HCT116 (cell line): ENCODE measurements at regions not wholly inside any gene's neighbourhood (a gene's known extent, or its start where the extent isn't known, plus 50 kb on each side); places are given as distances from the start of the nearest gene placed in this dataset.

ENCODE experiments used
- ATAC-seq: fragments of 200-7000 bp; cut with Tn5 transposase; 2 replicates; pipeline ENCODE4 v1.9.1; 2020; ENCODE audit warnings: mild to moderate bottlenecking, moderate library complexity
- BruUV-seq: library from RNA; stranded (reverse); fragments of 400-500 nt; replicated peaks from 2 replicates; lab custom pipeline; 2021; lab: Mats Ljungman, UMichigan
- CTCF ChIA-PET: fragments of 300-600 bp; sonication (Branson Sonifier 250); formaldehyde crosslinking; loops from one replicate; lab custom pipeline; 2021; ENCODE audit warnings: antibody characterized with exemption; lab: Charles Lee
- POLR2A ChIA-PET: fragments of 300-600, 350-600 bp; sonication (Branson Sonifier 250); formaldehyde crosslinking; loops from one replicate; lab custom pipeline; 2021; ENCODE audit warnings: antibody characterized with exemption; lab: Charles Lee
- RAD21 ChIA-PET, 2 experiments: fragments of 300-600 bp; sonication (Branson Sonifier 250); formaldehyde crosslinking; loops; one replicate each; lab custom pipeline; 2023; ENCODE audit warnings: low total read pairs in 2 of 2; ENCODE audit not compliant: uncharacterized antibody in 2 of 2, unreplicated experiment in 2 of 2, low non-redundant PET in 1 of 2; lab: Charles Lee
- DNase-seq: peaks from one replicate; pipeline ENCODE4 v3.0.0-alpha.2; 2010; ENCODE audit warnings: low read depth, low spot score
- H2AFZ ChIP-seq: fragments of 200-600 bp; shearing (Covaris generic), sonication (generic); 2 replicates; pipeline ENCODE4 v1.6.1; 2017; ENCODE audit warnings: low read depth, mixed run types, mixed read lengths, antibody characterized with exemption, low read length; ENCODE audit not compliant: poor library complexity, severe bottlenecking
- H3K27ac ChIP-seq: 2 replicates; pipeline ENCODE4 v1.5.1; 2012; ENCODE audit warnings: low read depth, low read length
- H3K27me3 ChIP-seq: fragments of 200-600 bp; sonication (generic); 2 replicates; pipeline ENCODE4 v1.6.1; 2016; ENCODE audit warnings: mixed run types, low read length, mixed read lengths; ENCODE audit not compliant: insufficient read depth
- H3K36me3 ChIP-seq, 2 experiments: fragments of 200-500 bp in 1 of 2; fragments of 200-600 bp in 1 of 2; sonication (Bioruptor generic) in 1 of 2; sonication (generic) in 1 of 2; 2 replicates each; pipeline versions ENCODE4 v1.5.1 to v1.6.1; 2014 to 2016; ENCODE audit warnings: low read length in 2 of 2, inconsistent platforms in 1 of 2, mixed read lengths in 1 of 2, mixed run types in 1 of 2; ENCODE audit not compliant: insufficient read depth in 2 of 2, control insufficient read depth in 1 of 2
- H3K4me1 ChIP-seq, 2 experiments: fragments of 200-600 bp in 1 of 2; sonication (generic) in 1 of 2; 2 replicates each; pipeline versions ENCODE4 v1.5.1 to v1.6.1; 2012 to 2017; ENCODE audit warnings: low read length in 2 of 2, inconsistent platforms in 1 of 2, mild to moderate bottlenecking in 1 of 2, mixed read lengths in 1 of 2, mixed run types in 1 of 2, moderate library complexity in 1 of 2; ENCODE audit not compliant: insufficient read depth in 2 of 2, control insufficient read depth in 1 of 2
- H3K4me2 ChIP-seq: fragments of 200-600 bp; sonication (generic); 2 replicates; pipeline ENCODE4 v1.6.1; 2017; ENCODE audit warnings: mixed run types, low read length, mixed read lengths
- H3K4me3 ChIP-seq, 2 experiments: fragments of 200-600 bp in 1 of 2; sonication (generic) in 1 of 2; replicated peaks in 1 of 2; 2 replicates each; pipeline ENCODE4 v1.5.1; 2011 to 2016; ENCODE audit warnings: low read length in 2 of 2, control low read depth in 1 of 2, low read depth in 1 of 2, mild to moderate bottlenecking in 1 of 2, mixed read lengths in 1 of 2, mixed run types in 1 of 2
- H3K79me2 ChIP-seq: fragments of 200-600 bp; sonication (generic); 2 replicates; pipeline ENCODE4 v1.6.1; 2017; ENCODE audit warnings: mild to moderate bottlenecking, mixed run types, low read length, moderate library complexity, mixed read lengths; ENCODE audit not compliant: insufficient read depth
- H3K9ac ChIP-seq: fragments of 200-600 bp; sonication (generic); 2 replicates; pipeline ENCODE4 v1.6.1; 2016; ENCODE audit warnings: low read length, mixed read lengths
- H3K9me2 ChIP-seq: fragments of 200-600 bp; sonication (generic), shearing (Covaris generic); 2 replicates; pipeline ENCODE4 v1.6.1; 2017; ENCODE audit warnings: mixed run types, mild to moderate bottlenecking, moderate library complexity; ENCODE audit not compliant: insufficient read depth
- H3K9me3 ChIP-seq, 2 experiments: fragments of 200-500 bp in 1 of 2; fragments of 200-600 bp in 1 of 2; sonication (Bioruptor generic) in 1 of 2; sonication (generic) in 1 of 2; 2 replicates each; pipeline ENCODE4 v1.6.1; 2014 to 2017; ENCODE audit warnings: low read length in 2 of 2, mixed read lengths in 2 of 2, inconsistent platforms in 1 of 2, low read depth in 1 of 2, mild to moderate bottlenecking in 1 of 2, mixed run types in 1 of 2, moderate library complexity in 1 of 2; ENCODE audit not compliant: control insufficient read depth in 1 of 2, insufficient read depth in 1 of 2
- H4K20me1 ChIP-seq: fragments of 200-600 bp; sonication (generic), shearing (Covaris generic); 2 replicates; pipeline ENCODE4 v1.6.1; 2017; ENCODE audit warnings: mixed run types, mild to moderate bottlenecking, moderate library complexity; ENCODE audit not compliant: insufficient read depth
- ELF1 ChIP-seq: IDR thresholded peaks from 2 replicates; pipeline ENCODE4 v1.6.1; 2012; ENCODE audit warnings: low read depth, borderline replicate concordance
- POLR2AphosphoS5 ChIP-seq: IDR thresholded peaks from 2 replicates; pipeline ENCODE4 v1.6.1; 2011; ENCODE audit warnings: mild to moderate bottlenecking, low read depth, low read length, moderate library complexity
- RAD21 ChIP-seq: IDR thresholded peaks from 2 replicates; pipeline ENCODE4 v1.6.1; 2012; ENCODE audit warnings: low read depth, mild to moderate bottlenecking
- REST ChIP-seq: IDR thresholded peaks from 2 replicates; pipeline ENCODE4 v1.6.1; 2012; ENCODE audit warnings: low read depth
- intact Hi-C: fragments of 100-400 bp; cut with micrococcal nuclease; formaldehyde crosslinking; loops from 2 replicates; pipeline ENCODE4 v1.10.0; 2022
- TF ChIP-seq, protein P1 (sequence below), 3 experiments: fragments of 200-600 bp in 1 of 3; sonication (generic) in 1 of 3; IDR thresholded peaks in 2 of 3; conservative IDR thresholded peaks in 1 of 3; 2 replicates each; pipeline ENCODE4 v1.5.1; 2012 to 2017; ENCODE audit warnings: low read depth in 2 of 3, low read length in 2 of 3, antibody characterized with exemption in 1 of 3, borderline replicate concordance in 1 of 3, control low read depth in 1 of 3, mild to moderate bottlenecking in 1 of 3, mixed read lengths in 1 of 3, mixed run types in 1 of 3, moderate library complexity in 1 of 3; ENCODE audit not compliant: insufficient read depth in 1 of 3

- TF ChIP-seq REST (no peak), RAD21 (peak; percentile 64), ELF1 (no peak)
Measured at GRCh38 chr14:37903343-37904191, 304.1 kb upstream of the SSTR1 start (continued).

- H3K27me3 ChIP-seq, result peaks cover 3% of the 10 kb centered on the region; the same call in 1 of the 2 replicates
- ChIA-PET RAD21 (no interaction called here), CTCF (no interaction called here), POLR2A (no interaction called here)
- no peak overlapping the region for H3K27ac ChIP-seq
- BruUV-seq, result no TSS peak
- no peak for DNase-seq
- H3K79me2 ChIP-seq, result no peaks in the 10 kb centered on the region
- no peak overlapping the region for H3K4me2 ChIP-seq
- no peaks in the 10 kb centered on the region for H4K20me1 ChIP-seq
- no peak for ATAC-seq
- H3K9me3 ChIP-seq, result no peaks in the 10 kb centered on the region
- intact Hi-C loops, result no loop called here
- no peaks in the 10 kb centered on the region for H3K36me3 ChIP-seq
- no peaks in the 10 kb centered on the region for H3K9me2 ChIP-seq
- TF ChIP-seq, protein P1, sequence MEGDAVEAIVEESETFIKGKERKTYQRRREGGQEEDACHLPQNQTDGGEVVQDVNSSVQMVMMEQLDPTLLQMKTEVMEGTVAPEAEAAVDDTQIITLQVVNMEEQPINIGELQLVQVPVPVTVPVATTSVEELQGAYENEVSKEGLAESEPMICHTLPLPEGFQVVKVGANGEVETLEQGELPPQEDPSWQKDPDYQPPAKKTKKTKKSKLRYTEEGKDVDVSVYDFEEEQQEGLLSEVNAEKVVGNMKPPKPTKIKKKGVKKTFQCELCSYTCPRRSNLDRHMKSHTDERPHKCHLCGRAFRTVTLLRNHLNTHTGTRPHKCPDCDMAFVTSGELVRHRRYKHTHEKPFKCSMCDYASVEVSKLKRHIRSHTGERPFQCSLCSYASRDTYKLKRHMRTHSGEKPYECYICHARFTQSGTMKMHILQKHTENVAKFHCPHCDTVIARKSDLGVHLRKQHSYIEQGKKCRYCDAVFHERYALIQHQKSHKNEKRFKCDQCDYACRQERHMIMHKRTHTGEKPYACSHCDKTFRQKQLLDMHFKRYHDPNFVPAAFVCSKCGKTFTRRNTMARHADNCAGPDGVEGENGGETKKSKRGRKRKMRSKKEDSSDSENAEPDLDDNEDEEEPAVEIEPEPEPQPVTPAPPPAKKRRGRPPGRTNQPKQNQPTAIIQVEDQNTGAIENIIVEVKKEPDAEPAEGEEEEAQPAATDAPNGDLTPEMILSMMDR (IDR thresholded peaks at IDR 0.05 in 2 of 3, conservative IDR thresholded peaks at IDR 0.05 in 1 of 3; ENCODE audit: borderline replicate concordance in 1 of 3, insufficient read depth in 1 of 3, low read depth in 2 of 3, low read length in 2 of 3), result 0 out of 6 replicates have a peak, but pooled peaks of 1 of the 3 experiments have one; percentile 16
- no peak for TF ChIP-seq POLR2AphosphoS5
- no peak overlapping the region for H3K9ac ChIP-seq
- no peak overlapping the region for H2AFZ ChIP-seq
- no peaks in the 10 kb centered on the region for H3K4me1 ChIP-seq
- no peak overlapping the region for H3K4me3 ChIP-seq
Measured at GRCh38 chr14:37924622-37925021, 283.1 kb upstream of the SSTR1 start.
